Amniotic stem cell (primary cell): ENCODE measurements at regions not wholly inside any gene's neighbourhood (a gene's known extent, or its start where the extent isn't known, plus 50 kb on each side); places are given as distances from the start of the nearest gene placed in this dataset.

Source experiments
- DNase-seq: peaks from one replicate; lab custom pipeline; 2025; lab: John Stamatoyannopoulos, UW

GRCh38 chr1:213728593-213729536 is 258.9 kb upstream of the PROX1 start:
- no peak for DNase-seq

- DNase-seq = no peak
These were observed 254.1 kb upstream of the PROX1 start for GRCh38 chr1:213733705-213734104.

- no peak for DNase-seq
These were observed 250.3 kb upstream of the PROX1 start for GRCh38 chr1:213737398-213738035.

GRCh38 chr1:213738658-213739057 is 249.1 kb upstream of the PROX1 start:
- DNase-seq = no peak

- DNase-seq = no peak
These were observed 244.8 kb upstream of the PROX1 start for GRCh38 chr1:213742992-213743391.

GRCh38 chr1:213744780-213745179 is 243.0 kb upstream of the PROX1 start:
- no peak for DNase-seq

DNA sequence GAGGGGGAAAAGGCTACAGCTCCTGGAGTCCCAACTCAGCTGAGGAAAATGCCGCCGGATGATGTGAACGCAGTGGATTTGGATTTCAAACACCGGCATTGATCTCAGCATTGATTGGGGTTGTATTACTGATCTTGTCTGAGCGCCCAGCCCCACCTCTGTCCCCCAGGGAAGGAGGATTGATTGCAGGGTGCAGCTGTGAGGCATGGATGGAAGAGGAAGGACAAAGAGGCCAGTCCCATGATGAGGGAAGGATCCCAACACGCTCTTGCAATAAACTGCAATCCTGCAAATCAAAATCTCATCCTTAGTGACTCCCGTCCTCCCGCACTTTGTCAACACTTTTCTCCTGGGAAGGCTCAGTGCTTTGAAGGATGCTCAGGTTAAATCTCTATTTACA is 242.3 kb upstream of the PROX1 start:
- no peak for DNase-seq

GRCh38 chr1:213749558-213749957 is 238.2 kb upstream of the PROX1 start:
- no peak for DNase-seq

- no peak for DNase-seq
These were observed 237.3 kb upstream of the PROX1 start for GRCh38 chr1:213750231-213751063.

DNA sequence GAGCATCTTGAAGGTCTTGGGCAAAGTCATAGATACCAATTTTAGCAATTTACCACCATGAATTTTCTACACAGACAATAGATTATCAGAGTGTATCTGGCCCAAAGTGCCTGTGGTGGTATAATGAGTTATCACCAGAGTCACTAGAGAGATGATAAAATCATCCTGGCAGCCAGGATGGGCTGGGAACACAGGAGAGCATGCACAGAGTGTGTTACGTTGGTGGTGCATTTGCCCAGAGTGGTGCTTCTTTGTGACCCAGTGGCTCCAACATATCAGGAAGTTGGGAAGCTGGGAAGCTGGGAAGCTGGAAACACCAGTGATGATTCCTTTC is 236.7 kb upstream of the PROX1 start:
- DNase-seq = no peak

DNA sequence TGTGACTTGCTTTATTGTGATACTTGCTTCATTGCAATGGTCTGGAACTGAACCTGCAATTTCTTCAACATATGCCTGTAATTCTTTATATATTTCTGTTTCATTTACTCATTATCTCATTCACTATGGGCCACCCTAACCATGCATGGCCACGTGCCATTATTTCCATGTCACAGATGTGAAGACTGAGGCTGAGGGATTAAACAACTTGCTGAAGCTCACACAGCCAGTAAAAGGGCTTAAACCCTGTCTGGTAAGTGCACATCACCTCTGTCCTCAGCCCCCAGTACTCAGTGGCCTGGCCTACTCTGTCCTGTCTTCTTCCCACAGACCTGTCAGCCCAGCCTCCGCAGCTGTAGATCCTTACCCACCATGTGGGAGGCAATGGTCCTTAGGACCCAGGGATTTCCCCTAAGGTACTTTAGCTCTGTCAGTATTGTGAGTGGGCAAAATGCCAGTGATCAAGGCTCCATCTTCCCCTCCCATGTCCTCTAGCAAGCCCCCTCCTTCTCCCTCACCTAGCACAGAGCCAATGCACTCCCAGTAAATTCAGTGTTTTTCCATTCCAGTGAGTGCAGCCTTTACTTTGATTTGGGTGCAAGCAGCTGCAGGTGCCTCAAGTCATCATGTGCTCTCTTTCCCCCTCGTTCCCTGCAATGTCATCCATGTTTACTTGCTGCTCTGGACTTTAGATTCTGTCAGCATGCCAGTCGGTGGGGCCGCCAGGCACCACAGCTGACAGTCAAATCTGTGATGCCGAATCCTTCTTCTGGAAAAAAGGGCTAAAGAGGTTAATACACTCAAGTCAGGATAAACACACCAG is 228.2 kb upstream of the PROX1 start:
- no peak for DNase-seq

DNA sequence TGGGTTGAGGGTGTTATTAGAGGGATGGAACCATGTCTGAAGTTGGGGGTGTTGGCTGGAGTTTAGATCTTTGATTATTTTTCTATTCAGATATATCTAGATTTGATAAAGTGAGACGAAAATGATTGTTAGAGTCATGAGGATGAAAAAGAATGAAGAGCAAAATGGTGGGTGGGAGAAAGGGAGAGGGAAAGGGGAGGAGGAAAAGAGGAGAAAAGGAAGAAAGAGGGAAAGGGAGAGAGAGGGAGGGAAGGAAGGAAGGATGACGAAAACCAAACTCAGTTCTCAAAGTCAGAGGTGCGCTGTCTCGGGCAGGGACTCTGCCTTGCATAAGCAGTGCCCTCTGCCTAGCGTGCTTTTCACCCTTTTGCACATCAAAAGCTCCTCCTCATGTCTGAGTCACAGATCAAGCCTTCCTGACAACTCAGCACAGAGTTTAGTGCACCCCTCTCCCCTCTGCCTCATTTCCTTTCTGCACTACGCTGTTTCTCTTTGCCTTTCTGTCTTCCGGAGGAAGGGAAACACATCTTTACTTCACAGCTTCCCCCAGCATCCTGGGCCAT is 225.8 kb upstream of the PROX1 start:
- no peak for DNase-seq

DNA sequence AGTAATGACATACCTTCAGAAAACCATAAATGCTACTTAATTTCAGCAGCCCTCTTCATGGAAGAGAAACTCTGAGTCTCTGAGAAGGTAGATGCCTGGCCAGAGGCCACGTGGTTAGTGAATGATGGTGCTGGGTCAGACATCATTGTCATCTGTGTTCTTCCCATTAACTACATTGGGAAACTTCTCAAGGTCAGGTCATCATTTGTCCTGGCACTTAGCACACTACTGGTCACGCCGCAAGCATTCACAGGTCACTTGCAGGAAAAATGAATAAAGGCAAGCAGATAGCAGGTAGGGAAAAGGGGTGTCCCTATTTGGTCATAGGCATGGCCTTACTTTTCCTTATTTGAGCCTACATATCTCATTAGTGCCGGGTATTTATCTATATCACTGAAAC is 220.1 kb upstream of the PROX1 start:
- DNase-seq = no peak

- DNase-seq = no peak
These were observed 215.4 kb upstream of the PROX1 start for GRCh38 chr1:213772128-213773063.

DNA sequence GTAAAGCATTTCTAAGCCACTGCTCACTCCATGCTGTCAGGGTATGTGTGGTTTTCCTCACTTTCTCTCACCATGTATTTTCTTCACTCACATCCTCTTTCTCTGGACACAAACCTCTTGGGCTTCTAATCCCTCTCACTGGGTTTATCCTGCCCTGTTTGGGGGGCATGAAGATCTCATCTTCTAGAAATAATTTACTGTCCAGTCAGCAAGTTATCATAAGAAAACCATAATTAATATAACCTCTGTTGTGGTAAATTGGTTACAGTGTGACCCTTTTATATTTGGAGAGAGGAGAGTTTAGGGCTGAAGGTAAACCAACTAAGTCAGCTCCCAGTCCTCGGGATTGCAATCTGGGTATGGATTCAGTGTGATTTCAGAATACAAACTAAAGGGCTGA is 213.8 kb upstream of the PROX1 start:
- DNase-seq = no peak

DNA sequence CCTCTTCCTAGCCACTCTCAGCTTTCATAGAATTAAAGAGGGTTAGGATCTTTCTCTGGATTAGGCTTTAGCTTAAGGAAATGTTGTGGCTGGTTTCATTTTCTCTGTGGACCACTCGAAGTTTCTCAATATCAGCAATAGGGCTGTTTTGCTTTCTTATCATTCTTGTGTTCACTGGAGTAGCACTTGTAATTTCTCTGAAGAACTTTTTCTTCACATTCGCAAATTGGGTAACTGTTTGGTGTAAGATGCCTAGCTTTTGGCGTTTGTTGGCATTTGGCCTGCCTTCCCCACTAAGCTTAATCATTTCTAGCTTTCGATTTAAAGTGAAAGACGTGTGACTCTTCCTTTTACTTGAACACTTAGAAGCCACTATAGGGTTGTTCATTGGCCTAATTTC is 210.8 kb upstream of the PROX1 start:
- no peak for DNase-seq

DNA sequence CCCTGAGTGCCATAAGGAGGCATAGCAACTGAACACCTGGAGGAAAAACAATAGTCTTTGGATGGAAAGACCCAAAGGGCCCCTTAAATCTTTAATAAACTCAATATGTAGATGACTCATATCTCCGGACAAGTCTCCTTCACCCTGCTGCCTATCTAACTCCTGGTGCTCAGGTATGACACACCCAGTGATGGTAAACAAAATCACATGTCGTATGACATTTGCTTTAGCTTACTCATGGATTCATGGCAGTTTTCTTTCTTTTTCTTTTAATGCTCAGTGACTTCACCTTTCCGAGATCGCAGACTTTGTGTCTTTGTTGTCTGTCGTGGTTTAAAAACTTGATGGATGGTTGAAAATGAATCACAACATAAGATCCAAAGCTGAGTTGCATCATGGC is 208.5 kb upstream of the PROX1 start:
- no peak for DNase-seq

GRCh38 chr1:213782941-213783672 is 204.7 kb upstream of the PROX1 start:
- DNase-seq = no peak

DNA sequence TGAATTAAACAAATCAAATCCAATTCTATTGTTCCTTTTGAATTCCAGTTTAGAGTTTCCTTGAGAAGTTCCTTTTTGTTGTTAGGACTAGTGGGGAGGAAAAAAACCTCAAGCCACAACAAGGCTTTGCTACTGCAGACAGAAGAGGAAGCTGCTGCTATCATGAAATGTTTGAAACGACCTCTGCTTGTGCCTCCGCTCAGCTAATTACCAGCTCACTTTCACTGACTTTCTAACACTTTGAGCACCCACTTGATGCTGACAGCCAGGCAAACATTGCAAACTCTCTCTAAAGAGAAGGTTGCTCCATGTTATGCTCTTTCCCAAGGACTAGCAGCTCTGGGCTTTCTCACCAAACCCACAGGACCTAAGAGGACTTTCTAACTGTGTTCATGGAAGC is 203.9 kb upstream of the PROX1 start:
- no peak for DNase-seq

DNA sequence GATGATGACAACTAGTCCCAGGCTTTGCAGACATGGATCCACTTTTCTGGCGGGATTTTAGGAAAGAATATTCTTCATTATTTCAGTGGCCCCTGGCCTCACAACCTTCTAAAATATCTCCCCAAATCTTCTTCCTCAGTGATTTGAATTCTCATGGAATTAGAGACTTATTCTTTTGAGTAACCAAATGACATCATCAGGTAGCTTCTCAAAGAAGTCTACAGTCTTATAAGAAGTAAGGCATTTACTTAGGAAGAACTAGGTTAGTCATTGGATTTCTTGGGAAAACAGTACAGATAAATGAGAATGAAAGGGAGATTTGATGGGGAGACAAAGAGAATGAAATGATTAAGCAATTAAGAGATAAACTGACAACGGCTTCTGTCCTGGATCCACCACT is 201.1 kb upstream of the PROX1 start:
- no peak for DNase-seq
